OCI-LY7 (cell line): ENCODE measurements at regions not wholly inside any gene's neighbourhood (a gene's known extent, or its start where the extent isn't known, plus 50 kb on each side); places are given as distances from the start of the nearest gene placed in this dataset.

Experiments used
- BruUV-seq: library from RNA; stranded (reverse); fragments of 400-500 nt; replicated peaks from 2 replicates; lab custom pipeline; 2021; lab: Mats Ljungman, UMichigan
- CTCF ChIA-PET: fragments of 300-600 bp; sonication (Branson Sonifier 250); formaldehyde crosslinking; loops from one replicate; lab custom pipeline; 2022; ENCODE audit warnings: antibody characterized with exemption; ENCODE audit not compliant: unreplicated experiment; lab: Charles Lee
- POLR2A ChIA-PET: fragments of 300-600 bp; sonication (Branson Sonifier 250); formaldehyde crosslinking; loops from one replicate; lab custom pipeline; 2022; ENCODE audit warnings: antibody characterized with exemption; lab: Charles Lee
- DNase-seq: peaks from one replicate; pipeline ENCODE4 v3.0.0-alpha.2; 2015; ENCODE audit warnings: low spot score
- H2AFZ ChIP-seq: fragments of 200-600 bp; sonication (generic), shearing (Covaris generic); 2 replicates; pipeline ENCODE4 v1.6.1; 2014; ENCODE audit warnings: mild to moderate bottlenecking, antibody characterized with exemption, low read length, moderate library complexity
- H3K27ac ChIP-seq: fragments of 200-600 bp; sonication (generic); 2 replicates; pipeline ENCODE4 v1.5.1; 2014; ENCODE audit warnings: mixed run types, low read depth, mild to moderate bottlenecking, moderate library complexity, low read length, inconsistent platforms; ENCODE audit not compliant: poor library complexity, severe bottlenecking
- H3K36me3 ChIP-seq: fragments of 200-600 bp; sonication (generic); 2 replicates; pipeline ENCODE4 v1.6.1; 2014; ENCODE audit warnings: mild to moderate bottlenecking, antibody characterized with exemption, low read length, moderate library complexity, mixed read lengths; ENCODE audit not compliant: insufficient read depth
- H3K4me1 ChIP-seq: fragments of 200-600 bp; sonication (generic); 2 replicates; pipeline ENCODE4 v1.5.1; 2014; ENCODE audit warnings: mild to moderate bottlenecking, low read length; ENCODE audit not compliant: insufficient read depth, poor library complexity, severe bottlenecking
- H3K4me2 ChIP-seq: fragments of 200-600 bp; sonication (generic); 2 replicates; pipeline ENCODE4 v1.6.1; 2014; ENCODE audit warnings: mild to moderate bottlenecking, low read length
- H3K4me3 ChIP-seq: fragments of 200-600 bp; sonication (generic); 2 replicates; pipeline ENCODE4 v1.5.1; 2014; ENCODE audit warnings: mild to moderate bottlenecking, low read depth, low read length; ENCODE audit not compliant: poor library complexity, severe bottlenecking
- H3K79me2 ChIP-seq: fragments of 200-600 bp; sonication (generic); 2 replicates; pipeline ENCODE4 v1.6.1; 2016; ENCODE audit warnings: low read depth, mild to moderate bottlenecking, low read length, moderate library complexity, mixed read lengths; ENCODE audit not compliant: insufficient read depth
- H3K9me2 ChIP-seq: fragments of 200-600 bp; sonication (generic); 2 replicates; pipeline ENCODE4 v1.6.1; 2016; ENCODE audit warnings: mild to moderate bottlenecking, low read length, mixed read lengths; ENCODE audit not compliant: insufficient read depth
- H3K9me3 ChIP-seq: fragments of 200-600 bp; sonication (generic); 2 replicates; pipeline ENCODE4 v1.6.1; 2014; ENCODE audit warnings: mild to moderate bottlenecking, mixed run types, low read length, mixed read lengths
- H4K20me1 ChIP-seq: fragments of 200-600 bp; sonication (generic); 2 replicates; pipeline ENCODE4 v1.6.1; 2014; ENCODE audit warnings: mild to moderate bottlenecking, antibody characterized with exemption, low read length, moderate library complexity, mixed read lengths; ENCODE audit not compliant: insufficient read depth
- EZH2phosphoT487 ChIP-seq: fragments of 200-600 bp; sonication (generic); IDR thresholded peaks from 2 replicates; pipeline ENCODE4 v1.6.1; 2018; ENCODE audit warnings: low read depth, borderline replicate concordance, mild to moderate bottlenecking, mixed run types, antibody characterized with exemption, low read length, moderate library complexity, mixed read lengths
- intact Hi-C: fragments of 100-400 bp; cut with micrococcal nuclease; formaldehyde crosslinking; loops from one replicate; pipeline ENCODE4 v1.10.0; 2022; ENCODE audit not compliant: unreplicated experiment
- TF ChIP-seq, protein P1 (sequence below): fragments of 200-600 bp; sonication (generic); conservative IDR thresholded peaks from 2 replicates; pipeline ENCODE4 v1.5.1; 2014; ENCODE audit warnings: mild to moderate bottlenecking, antibody characterized with exemption, low read length, moderate library complexity, mixed read lengths

DNA sequence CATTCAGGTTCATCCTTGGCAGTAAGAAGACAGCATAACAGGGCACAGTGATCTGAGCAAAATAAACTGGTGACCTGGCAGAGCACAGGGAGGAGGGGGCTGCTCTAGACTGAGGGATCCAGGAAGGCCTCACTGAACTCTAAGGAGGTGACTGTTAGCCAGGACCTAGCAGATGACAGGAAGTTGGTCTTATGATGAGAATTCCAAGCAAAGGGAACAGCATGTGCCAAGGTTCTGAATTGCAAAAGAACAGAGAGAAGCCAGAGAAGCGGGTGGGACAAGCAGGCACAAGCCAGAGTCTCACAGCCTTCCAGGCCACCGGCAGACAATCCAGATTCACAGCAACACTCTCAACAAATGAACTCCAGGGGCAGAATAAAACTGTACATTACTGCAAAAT lies 152.7 kb upstream of the PTPRM start:
- ChIA-PET CTCF (no interaction called here), POLR2A (no interaction called here)
- Histone ChIP-seq H2AFZ (no peak overlapping the region), H3K4me3 (no peak overlapping the region), H3K27ac (no peak overlapping the region), H3K9me3 (no peaks in the 10 kb centered on the region), H3K36me3 (no peaks in the 10 kb centered on the region), H3K9me2 (no peaks in the 10 kb centered on the region), H3K4me1 (no peaks in the 10 kb centered on the region), H3K79me2 (no peaks in the 10 kb centered on the region), H4K20me1 (no peaks in the 10 kb centered on the region), H3K4me2 (no peak overlapping the region)
- BruUV-seq: no TSS peak
- DNase-seq: no peak
- intact Hi-C loops: no loop called here
- TF ChIP-seq, protein P1, sequence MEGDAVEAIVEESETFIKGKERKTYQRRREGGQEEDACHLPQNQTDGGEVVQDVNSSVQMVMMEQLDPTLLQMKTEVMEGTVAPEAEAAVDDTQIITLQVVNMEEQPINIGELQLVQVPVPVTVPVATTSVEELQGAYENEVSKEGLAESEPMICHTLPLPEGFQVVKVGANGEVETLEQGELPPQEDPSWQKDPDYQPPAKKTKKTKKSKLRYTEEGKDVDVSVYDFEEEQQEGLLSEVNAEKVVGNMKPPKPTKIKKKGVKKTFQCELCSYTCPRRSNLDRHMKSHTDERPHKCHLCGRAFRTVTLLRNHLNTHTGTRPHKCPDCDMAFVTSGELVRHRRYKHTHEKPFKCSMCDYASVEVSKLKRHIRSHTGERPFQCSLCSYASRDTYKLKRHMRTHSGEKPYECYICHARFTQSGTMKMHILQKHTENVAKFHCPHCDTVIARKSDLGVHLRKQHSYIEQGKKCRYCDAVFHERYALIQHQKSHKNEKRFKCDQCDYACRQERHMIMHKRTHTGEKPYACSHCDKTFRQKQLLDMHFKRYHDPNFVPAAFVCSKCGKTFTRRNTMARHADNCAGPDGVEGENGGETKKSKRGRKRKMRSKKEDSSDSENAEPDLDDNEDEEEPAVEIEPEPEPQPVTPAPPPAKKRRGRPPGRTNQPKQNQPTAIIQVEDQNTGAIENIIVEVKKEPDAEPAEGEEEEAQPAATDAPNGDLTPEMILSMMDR: no peak
- TF ChIP-seq EZH2phosphoT487: no peak

DNA sequence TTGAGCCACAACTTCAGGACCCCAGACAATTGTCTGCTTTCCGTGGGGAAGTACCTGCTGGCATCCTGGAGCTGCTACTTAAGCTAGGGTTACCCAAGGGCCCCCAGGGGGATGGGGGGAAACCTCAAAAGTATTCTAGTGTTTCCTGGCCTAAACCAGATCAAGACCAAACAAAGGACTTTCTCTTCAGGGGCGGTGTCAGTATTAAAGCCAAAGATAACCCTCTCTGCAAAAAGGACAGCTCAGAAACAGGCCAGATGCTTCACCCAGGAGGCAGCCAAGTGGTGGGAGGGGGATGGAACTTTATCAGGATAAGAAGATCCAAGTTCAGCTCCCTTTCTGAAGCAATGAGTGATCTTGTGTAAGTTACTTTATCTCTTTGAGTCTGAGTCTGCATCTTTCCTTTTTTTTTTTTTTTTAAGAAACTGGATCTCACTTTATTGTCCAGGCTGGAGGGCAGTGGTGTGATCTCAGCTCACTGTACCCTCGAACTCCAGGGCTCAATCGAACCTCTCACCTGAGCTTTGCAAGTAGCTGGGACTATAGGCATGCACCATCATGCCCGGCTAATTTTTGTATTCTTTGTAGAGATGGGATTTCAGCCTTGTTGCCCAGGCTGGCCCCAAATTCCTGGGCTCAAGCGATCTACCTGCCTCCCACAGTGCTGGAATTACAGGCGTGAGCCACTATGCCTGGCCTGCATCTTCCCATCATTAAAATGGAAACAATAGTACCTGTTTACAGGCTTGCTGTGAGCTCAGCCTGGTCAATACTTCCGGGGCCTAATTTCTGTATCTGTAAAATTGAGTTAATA lies 151.8 kb upstream of the PTPRM start:
- Histone ChIP-seq H3K79me2 (no peaks in the 10 kb centered on the region), H3K9me2 (no peaks in the 10 kb centered on the region), H4K20me1 (no peaks in the 10 kb centered on the region), H3K4me3 (no peak overlapping the region), H3K4me1 (no peaks in the 10 kb centered on the region), H3K4me2 (no peak overlapping the region), H3K36me3 (no peaks in the 10 kb centered on the region), H3K9me3 (no peaks in the 10 kb centered on the region), H3K27ac (no peak overlapping the region), H2AFZ (no peak overlapping the region)
- intact Hi-C loops: no loop called here
- TF ChIP-seq EZH2phosphoT487: no peak
- TF ChIP-seq, protein P1: no peak
- POLR2A ChIA-PET: interaction anchor here (0.6 kb wide), 2 partner anchors 706 to 844 kb away, joined by 3 to 4 read pairs; no protein-coding TSS in a partner anchor
- BruUV-seq: no TSS peak
- no peak for DNase-seq
- CTCF ChIA-PET: no interaction called here

DNA sequence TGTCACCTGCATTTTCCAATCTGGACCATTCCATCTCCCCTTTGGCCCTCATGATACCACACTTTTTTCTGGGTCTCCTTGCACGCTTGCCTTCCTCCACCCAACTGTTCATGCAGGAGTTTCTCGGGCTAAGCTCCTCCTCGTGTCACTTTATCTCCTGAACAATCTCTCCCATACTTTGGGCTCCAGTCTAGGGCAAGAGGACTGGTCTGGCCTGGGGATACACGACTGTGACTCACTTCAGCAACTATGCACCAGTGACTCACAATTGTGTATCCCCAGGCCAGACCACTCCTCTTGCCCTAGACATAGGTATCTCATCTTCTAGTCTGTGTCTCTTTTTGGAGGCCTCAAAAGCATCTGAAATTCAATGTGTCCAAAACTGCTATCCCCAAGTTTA lies 149.4 kb upstream of the PTPRM start:
- Histone ChIP-seq H3K9me2 (no peaks in the 10 kb centered on the region), H3K36me3 (no peaks in the 10 kb centered on the region), H2AFZ (no peak overlapping the region), H3K79me2 (no peaks in the 10 kb centered on the region), H3K4me2 (no peak overlapping the region), H3K27ac (no peak overlapping the region), H3K4me1 (no peaks in the 10 kb centered on the region), H3K9me3 (no peaks in the 10 kb centered on the region), H4K20me1 (no peaks in the 10 kb centered on the region), H3K4me3 (no peak overlapping the region)
- BruUV-seq: no TSS peak
- ChIA-PET CTCF (no interaction called here), POLR2A (interaction anchor here (1.0 kb wide), 1 partner anchor 13 kb away, joined by 3 read pairs; no protein-coding TSS in a partner anchor)
- intact Hi-C loops: no loop called here
- TF ChIP-seq, protein P1: no peak
- no peak for TF ChIP-seq EZH2phosphoT487
- DNase-seq: no peak
